GM21737 (cell line): ENCODE measurements at regions not wholly inside any gene's neighbourhood (a gene's known extent, or its start where the extent isn't known, plus 50 kb on each side); places are given as distances from the start of the nearest gene placed in this dataset.

Experiments used
- ATAC-seq: cut with Tn5 transposase; IDR thresholded peaks from one replicate; pipeline ENCODE4 v1.9.1; 2021; ENCODE audit warnings: mild to moderate bottlenecking, moderate library complexity; ENCODE audit not compliant: unreplicated experiment

DNA sequence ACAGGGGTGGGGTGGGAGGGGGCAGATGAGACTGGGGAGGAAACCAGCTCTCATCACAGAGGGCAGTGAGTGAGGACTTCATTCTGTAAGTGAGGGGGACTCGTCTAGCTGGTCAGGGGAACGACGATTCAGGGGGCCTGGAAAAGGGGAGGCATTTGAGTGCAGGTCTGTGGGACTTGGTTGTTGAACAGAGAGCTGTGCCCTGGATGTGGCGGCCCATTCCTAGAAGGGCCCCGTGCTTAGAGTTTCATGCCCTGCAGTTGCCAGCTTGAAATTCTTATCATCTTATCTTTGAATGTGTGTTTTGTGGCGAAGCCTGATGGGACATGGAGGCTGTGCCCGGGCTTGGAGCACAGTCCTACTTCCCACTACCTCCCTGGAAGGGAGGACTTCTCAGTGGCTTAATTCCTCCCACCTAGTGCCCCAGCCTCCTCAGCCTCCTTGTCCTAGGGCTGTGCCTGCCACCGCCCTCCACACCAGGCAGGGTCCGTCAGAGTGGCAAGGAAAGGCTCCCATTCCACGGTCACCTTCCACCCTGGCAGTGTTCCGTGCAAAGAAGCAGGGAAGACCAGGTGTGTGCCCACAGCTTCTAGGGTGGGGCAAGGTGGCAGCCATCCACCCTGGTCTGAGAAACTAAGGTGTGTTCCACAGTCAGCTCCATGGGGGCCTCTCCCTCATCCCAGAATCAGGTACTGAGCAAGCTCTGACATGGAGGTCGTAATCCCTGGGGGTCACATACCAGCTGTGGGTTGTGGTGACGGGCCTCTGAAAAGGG is 59.7 kb upstream of the LMO1 start:
- no peak for ATAC-seq

GRCh38 chr11:8321876-8322275 is 58.2 kb upstream of the LMO1 start:
- no peak for ATAC-seq

DNA sequence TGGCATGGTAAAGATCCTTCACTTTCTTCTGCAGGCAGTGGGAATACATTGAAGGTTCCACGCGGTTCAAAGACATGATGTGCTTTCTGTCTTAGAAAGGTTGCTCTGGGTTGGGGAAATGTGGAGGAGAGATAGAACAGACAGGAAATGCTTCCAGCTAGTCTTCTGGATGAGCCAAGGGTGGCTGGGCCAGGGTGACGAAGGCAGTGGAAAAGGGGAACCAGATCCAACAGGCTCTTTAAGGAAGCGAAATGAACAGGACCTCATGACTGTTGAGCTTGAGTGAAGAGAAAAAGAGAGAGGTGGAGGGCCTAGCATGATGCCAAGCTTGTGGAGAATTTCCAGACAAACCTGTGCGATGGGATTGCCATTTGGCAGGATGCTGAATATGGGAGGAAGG is 56.4 kb upstream of the LMO1 start:
- no peak for ATAC-seq

DNA sequence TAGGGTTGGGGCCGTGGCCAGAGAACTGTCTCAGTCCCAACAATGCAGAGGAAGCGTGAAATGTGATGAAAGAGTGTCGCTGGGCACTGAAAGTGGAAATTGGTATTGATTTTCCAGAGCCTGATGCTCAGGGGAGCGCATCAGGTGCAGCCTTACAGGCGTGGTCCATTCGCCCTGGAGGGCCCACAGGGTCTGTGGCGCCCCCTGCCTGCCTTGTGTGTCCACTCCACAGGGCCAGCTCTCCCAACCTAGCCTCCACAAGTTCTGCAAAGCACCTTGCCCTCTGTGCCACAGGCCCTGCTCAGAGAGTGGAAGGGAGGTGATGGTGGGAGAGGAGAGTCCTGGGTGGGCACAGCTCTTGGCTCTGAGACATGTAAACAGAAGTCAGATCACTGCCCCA is 54.9 kb upstream of the LMO1 start:
- ATAC-seq = no peak

DNA sequence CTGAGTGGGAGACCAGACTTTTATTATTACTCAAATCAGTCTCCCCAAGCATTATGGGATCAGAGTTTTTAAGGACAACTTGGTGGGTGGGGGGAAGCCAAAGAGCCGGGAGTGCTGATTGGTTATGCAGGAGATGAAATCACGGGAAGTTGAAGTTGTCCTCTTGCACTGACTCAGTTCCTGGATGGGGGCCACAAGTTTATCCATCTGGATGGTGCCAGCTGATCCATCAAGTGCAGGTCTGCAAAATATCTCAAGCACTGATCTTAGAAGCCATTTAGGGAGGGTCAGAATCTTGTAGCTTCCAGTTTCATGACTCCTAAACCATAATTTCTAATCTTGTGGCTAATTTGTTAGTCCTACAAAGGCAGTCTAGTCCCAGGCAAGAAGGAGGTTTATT is 53.5 kb upstream of the LMO1 start:
- no peak for ATAC-seq

DNA sequence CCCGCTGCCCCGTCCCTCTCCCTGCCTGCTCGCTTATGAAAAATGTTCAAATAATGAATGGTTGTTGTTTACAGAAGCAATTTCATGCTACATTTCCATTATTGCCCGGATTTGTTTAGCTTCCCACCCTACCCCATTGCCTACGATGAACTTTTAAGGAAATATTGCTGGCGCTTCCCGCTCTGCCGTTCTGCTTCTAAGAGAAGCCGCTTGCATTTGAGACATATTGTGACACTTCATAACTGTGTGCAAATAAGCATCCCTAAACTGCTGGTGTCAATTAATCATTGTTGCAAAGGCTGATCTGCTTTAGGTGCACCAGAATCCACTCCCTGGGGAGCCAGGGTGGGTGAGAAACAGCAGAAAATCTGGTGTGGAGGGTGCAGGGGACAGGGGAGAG is 52.3 kb upstream of the LMO1 start:
- ATAC-seq = no peak

GRCh38 chr11:8315463-8315862 is 51.8 kb upstream of the LMO1 start:
- ATAC-seq = no peak

- no peak for ATAC-seq
Observed at GRCh38 chr11:8314916-8315315, 51.2 kb upstream of the LMO1 start.

DNA sequence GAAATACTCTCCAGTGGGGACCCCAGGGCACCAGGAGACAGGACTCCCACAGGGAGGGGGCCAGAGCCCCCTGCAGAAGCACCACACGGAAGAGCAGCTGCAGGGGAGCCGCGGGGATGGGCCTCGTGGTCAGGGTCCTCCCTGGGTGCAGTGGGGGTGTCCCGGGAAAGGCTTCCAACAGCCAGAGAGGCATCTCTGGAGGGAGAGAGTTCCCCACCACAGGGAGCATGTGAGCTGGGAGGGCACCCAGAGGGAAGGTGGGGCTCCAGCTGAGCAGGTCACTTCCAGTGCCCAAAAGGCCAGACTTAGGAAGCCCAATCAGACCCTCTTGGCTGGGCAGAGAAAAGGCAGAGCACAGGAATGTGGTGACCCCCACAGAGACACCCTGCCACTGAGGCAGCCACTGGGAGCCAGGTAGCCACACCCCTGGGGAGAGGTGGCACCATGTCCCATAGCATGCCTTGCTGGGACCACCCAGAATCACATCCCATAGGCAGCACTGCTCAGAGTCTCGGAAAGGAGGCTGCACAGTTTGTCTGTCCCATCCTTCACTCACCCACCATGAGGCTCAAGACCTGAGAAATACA is 49.9 kb upstream of the LMO1 start:
- no peak for ATAC-seq
